Lung (tissue), 11 donors: ENCODE measurements at regions not wholly inside any gene's neighbourhood (a gene's known extent, or its start where the extent isn't known, plus 50 kb on each side); places are given as distances from the start of the nearest gene placed in this dataset.

Source experiments
- ATAC-seq: fragments of 200-7000 bp; cut with Tn5 transposase; one replicate; pipeline ENCODE4 v1.9.1; 2020; ENCODE audit warnings: moderate number of reproducible peaks; ENCODE audit not compliant: insufficient read depth, low FRiP score
- DNase-seq, 3 donors: peaks; one replicate each; pipeline ENCODE4 v3.0.0-alpha.2; 2013 to 2017
- H3K27ac ChIP-seq, 2 donors: one replicate each; pipeline ENCODE4 v1.5.1; 2013; ENCODE audit warnings: mild to moderate bottlenecking in 2 of 2, moderate library complexity in 2 of 2, control low read depth in 1 of 2, inconsistent platforms in 1 of 2, low read depth in 1 of 2, low read length in 1 of 2
- H3K27me3 ChIP-seq, 3 donors: one replicate each; pipeline ENCODE4 v1.5.1; 2013; ENCODE audit warnings: low read length in 2 of 3; ENCODE audit not compliant: control insufficient read depth in 3 of 3, insufficient read depth in 3 of 3
- H3K36me3 ChIP-seq, 4 donors: one replicate each; pipeline ENCODE4 v1.5.1; 2013; ENCODE audit warnings: low read length in 4 of 4, mild to moderate bottlenecking in 1 of 4, moderate library complexity in 1 of 4; ENCODE audit not compliant: control insufficient read depth in 4 of 4, insufficient read depth in 4 of 4
- H3K4me1 ChIP-seq, 5 donors: one replicate each; pipeline ENCODE4 v1.5.1; 2013; ENCODE audit warnings: low read length in 5 of 5, mild to moderate bottlenecking in 2 of 5, moderate library complexity in 1 of 5; ENCODE audit not compliant: control insufficient read depth in 5 of 5, insufficient read depth in 5 of 5
- H3K4me3 ChIP-seq: one replicate; pipeline ENCODE4 v1.5.1; 2013; ENCODE audit warnings: mild to moderate bottlenecking, control low read depth, moderate library complexity
- H3K9ac ChIP-seq, 2 donors: one replicate each; pipeline ENCODE4 v1.5.1; 2013; ENCODE audit warnings: low read length in 2 of 2, control low read depth in 1 of 2; ENCODE audit not compliant: insufficient read depth in 1 of 2
- H3K9me3 ChIP-seq, 4 donors: one replicate each; pipeline ENCODE4 v1.5.1; 2013; ENCODE audit warnings: low read length in 3 of 4, mild to moderate bottlenecking in 1 of 4, moderate library complexity in 1 of 4; ENCODE audit not compliant: control insufficient read depth in 4 of 4, insufficient read depth in 3 of 4
- WGBS, 2 donors: extraction: QIAGEN DNeasy Blood & Tissue Kit; methylation state at CpG; one replicate each; pipeline ENCODE4 v1.1.7; 2013; 5-methylcytosine and 5-hydroxymethylcytosine counted together
- TF ChIP-seq, protein P1 (sequence below): IDR thresholded peaks from 2 replicates; pipeline ENCODE4 v1.5.1; 2012; ENCODE audit warnings: mild to moderate bottlenecking; ENCODE audit errors: control extremely low read depth, extremely low read depth
- donor health status: control.
- donor health status: control.
- donor health status: Bipolar disorder and iron deficiency.
- donor health status: healthy.
- donor health status: DM: yes; HTN: yes; CAD: no.

DNA sequence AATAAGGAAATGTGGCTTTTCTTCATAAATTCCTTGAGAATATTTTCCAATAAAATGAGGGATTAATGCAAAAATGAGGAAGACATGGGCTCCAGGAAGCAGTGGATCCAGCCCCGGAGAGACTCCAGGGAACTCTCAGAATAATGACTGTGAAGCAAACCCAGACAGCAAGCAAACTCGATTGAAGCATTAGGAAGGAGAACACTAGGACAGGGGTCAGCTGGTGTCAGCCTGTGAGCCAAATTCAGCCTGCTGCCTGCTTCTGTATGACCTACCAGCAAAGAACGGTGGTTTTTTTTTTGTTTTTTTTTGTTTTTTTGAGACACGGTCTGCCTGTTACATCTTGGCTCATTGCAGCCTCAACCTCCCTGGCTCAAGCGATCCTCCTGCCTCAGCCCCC lies 133.9 kb upstream of the FOXN2 start:
- Histone ChIP-seq H3K9me3 (no peaks in the 10 kb centered on the region), H3K36me3 (no peaks in the 10 kb centered on the region), H3K9ac (no peak overlapping the region), H3K4me3 (no peak overlapping the region), H3K27me3 (no peaks in the 10 kb centered on the region), H3K27ac (no peak overlapping the region), H3K4me1 (no peaks in the 10 kb centered on the region)
- TF ChIP-seq, protein P1, sequence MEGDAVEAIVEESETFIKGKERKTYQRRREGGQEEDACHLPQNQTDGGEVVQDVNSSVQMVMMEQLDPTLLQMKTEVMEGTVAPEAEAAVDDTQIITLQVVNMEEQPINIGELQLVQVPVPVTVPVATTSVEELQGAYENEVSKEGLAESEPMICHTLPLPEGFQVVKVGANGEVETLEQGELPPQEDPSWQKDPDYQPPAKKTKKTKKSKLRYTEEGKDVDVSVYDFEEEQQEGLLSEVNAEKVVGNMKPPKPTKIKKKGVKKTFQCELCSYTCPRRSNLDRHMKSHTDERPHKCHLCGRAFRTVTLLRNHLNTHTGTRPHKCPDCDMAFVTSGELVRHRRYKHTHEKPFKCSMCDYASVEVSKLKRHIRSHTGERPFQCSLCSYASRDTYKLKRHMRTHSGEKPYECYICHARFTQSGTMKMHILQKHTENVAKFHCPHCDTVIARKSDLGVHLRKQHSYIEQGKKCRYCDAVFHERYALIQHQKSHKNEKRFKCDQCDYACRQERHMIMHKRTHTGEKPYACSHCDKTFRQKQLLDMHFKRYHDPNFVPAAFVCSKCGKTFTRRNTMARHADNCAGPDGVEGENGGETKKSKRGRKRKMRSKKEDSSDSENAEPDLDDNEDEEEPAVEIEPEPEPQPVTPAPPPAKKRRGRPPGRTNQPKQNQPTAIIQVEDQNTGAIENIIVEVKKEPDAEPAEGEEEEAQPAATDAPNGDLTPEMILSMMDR = no peak
- WGBS, 2 donors = 76 to 79% methylated on average over 5 of the region's 5 CpGs
- ATAC-seq = no peak
- DNase-seq = no peak

DNA sequence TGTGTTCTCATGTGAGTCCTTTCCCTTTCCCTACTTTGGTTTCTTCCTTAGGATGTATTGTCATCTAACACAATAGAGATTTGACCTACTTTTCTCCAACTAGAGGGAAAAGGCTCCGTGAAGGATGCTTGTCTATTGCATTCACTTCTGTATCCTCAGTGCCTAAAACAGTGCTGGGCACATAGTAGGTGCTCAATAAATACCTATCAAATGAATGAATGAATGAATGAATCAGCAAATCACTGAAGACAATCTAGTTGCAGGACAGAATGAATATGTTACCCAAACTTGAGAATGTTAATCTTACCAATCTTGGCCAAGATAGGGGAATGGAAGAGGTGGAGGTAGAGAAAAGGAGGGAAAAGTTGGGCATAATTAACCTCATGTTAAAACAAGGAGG lies 131.2 kb upstream of the FOXN2 start:
- Histone ChIP-seq H3K9me3 (no peaks in the 10 kb centered on the region), H3K4me1 (no peaks in the 10 kb centered on the region), H3K4me3 (no peak overlapping the region), H3K36me3 (no peaks in the 10 kb centered on the region), H3K27ac (no peak overlapping the region), H3K27me3 (no peaks in the 10 kb centered on the region), H3K9ac (no peak overlapping the region)
- DNase-seq (no peak), ATAC-seq (no peak)
- TF ChIP-seq, protein P1 = no peak
- 86 to 93% methylated on average over 1 of the region's 1 CpG for WGBS, 2 donors

DNA sequence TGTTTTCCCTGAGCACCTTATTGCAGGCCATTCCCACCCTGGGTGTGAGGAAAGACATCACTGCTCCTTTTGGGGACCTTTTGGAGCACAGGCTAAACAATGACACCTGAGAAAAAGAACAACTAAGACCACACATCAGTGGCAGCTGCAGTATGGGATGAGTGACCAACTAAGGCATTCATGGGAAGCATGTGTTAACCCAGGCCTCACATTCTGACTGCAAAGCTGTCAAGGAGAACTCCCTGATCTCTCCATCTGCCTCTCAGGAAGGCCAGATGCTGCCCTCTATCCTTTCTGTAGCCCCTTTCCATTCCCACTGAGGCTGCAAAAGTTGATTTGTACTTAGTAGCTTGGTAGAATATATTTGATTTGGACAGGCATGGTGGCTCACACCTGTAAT lies 130.5 kb upstream of the FOXN2 start:
- DNase-seq = no peak
- ATAC-seq = no peak

DNA sequence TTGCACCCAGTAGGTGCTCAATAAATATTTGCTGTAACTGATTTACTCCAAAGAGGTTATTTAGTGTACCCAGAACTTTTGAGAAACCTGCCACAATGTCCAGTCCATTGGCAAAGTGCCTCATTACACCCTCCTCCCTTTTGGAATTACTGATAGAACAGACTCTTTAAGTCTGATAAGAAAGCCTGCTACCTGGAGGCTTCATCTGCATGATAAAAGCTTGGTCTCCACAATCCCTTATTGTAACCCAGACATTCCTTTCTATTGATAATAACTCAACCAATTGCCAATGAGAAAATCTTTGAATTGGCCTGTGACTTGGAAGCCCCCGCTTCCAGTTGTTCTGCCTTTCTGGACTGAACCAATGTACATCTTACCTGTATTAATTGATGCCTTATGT lies 127.0 kb upstream of the FOXN2 start:
- TF ChIP-seq, protein P1 = no peak
- no peak for ATAC-seq
- no peak for DNase-seq
- 100% methylated on average over 1 of the region's 1 CpG for WGBS, 2 donors
- Histone ChIP-seq H3K4me3 (no peak overlapping the region), H3K36me3 (no peaks in the 10 kb centered on the region), H3K9me3 (no peaks in the 10 kb centered on the region), H3K27me3 (no peaks in the 10 kb centered on the region), H3K9ac (no peak overlapping the region), H3K4me1 (no peaks in the 10 kb centered on the region), H3K27ac (no peak overlapping the region)

More for the DNA sequence above, 130.5 kb upstream of the FOXN2 start:
- Histone ChIP-seq H3K9me3 (no peaks in the 10 kb centered on the region), H3K27me3 (no peaks in the 10 kb centered on the region), H3K4me3 (no peak overlapping the region), H3K27ac (no peak overlapping the region), H3K4me1 (no peaks in the 10 kb centered on the region), H3K36me3 (no peaks in the 10 kb centered on the region), H3K9ac (no peak overlapping the region)
- TF ChIP-seq, protein P1 = no peak
